ENCODE measurements at regions not wholly inside any gene's neighbourhood (a gene's known extent, or its start where the extent isn't known, plus 50 kb on each side); places are given as distances from the start of the nearest gene placed in this dataset.

DNA sequence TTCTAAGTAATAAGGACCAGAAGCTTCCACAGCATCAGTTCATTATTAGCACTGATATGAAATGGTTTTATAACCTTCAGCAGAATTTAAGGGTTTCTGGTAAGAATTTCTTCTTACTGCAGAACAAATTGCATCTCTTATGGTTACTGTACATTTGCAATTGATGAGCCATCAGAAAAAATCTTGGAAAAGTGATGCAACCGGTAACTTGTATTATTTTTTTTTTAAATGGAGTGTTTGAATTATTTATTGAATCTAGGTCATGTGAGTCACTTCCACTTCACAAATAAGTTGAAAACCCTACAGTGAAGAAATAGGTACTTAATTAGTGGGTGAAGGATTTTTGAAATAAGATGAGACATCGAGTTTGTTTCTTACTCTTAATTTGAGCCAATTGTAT, 786.0 kb downstream of the TUSC7 start:
- H3K27me3 ChIP-seq = no peaks in the 10 kb centered on the region
- H3K4me3 ChIP-seq = no peak overlapping the region
- DNase-seq = no peak
- 88 to 91% methylated on average over 2 of the region's 2 CpGs for WGBS, 2 donors (ENCODE audit: low coverage in 1 of 2)
- in situ Hi-C loops (cut with MboI; ENCODE audit: low pct_ligation_motif_present in 1 of 4, low pct_unique_long_range_greater_than_20kb in 1 of 4, low sequenced_read_pairs in 3 of 4) (no loop called here), intact Hi-C loops (cut with DNase I; ENCODE audit: low total_unique reads) (no loop called here)
- H3K36me3 ChIP-seq = no peaks in the 10 kb centered on the region
- TF ChIP-seq POLR2A (IDR thresholded peaks at IDR 0.05) (no peak), POLR2AphosphoS5 (IDR thresholded peaks at IDR 0.05) (no peak), EP300 (IDR thresholded peaks at IDR 0.05; ENCODE audit: low read depth) (no peak)
- TF ChIP-seq, protein P1, sequence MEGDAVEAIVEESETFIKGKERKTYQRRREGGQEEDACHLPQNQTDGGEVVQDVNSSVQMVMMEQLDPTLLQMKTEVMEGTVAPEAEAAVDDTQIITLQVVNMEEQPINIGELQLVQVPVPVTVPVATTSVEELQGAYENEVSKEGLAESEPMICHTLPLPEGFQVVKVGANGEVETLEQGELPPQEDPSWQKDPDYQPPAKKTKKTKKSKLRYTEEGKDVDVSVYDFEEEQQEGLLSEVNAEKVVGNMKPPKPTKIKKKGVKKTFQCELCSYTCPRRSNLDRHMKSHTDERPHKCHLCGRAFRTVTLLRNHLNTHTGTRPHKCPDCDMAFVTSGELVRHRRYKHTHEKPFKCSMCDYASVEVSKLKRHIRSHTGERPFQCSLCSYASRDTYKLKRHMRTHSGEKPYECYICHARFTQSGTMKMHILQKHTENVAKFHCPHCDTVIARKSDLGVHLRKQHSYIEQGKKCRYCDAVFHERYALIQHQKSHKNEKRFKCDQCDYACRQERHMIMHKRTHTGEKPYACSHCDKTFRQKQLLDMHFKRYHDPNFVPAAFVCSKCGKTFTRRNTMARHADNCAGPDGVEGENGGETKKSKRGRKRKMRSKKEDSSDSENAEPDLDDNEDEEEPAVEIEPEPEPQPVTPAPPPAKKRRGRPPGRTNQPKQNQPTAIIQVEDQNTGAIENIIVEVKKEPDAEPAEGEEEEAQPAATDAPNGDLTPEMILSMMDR (IDR thresholded peaks at IDR 0.05) = no peak
- H3K4me1 ChIP-seq = no peaks in the 10 kb centered on the region
- no peaks in the 10 kb centered on the region for H3K9me3 ChIP-seq
- no peak overlapping the region for H3K27ac ChIP-seq

DNA sequence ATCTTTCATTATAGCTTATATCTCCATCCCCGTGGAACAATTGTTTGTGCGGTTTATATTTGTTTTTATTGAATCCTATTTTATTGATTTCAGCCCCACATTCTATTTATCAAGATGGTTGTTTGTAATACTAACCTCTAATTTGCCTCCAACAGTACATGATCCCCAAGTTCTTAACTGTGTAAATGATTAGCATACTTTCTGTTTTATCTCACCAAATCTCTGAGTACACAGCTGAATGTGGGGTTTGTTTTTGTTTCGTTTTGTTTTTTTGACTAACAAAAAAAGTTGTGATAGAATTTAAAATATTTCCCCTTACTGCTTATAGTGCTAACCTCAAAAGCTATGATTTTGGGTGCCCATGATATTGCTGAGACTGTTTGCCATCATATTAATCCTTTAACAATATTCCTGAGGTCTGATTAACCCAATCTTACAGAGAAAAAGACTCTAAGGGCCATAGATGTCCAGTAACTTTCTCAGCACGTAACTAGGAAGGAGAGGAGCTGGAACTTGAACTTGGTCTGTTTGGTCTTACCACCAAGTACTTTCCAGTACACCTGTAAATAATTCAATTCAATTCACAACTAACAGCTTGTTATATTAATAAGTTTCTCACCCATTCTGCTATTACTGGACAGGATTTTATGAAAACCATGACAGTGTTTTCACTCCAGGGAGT, 789.8 kb downstream of the TUSC7 start:
- H3K4me3 ChIP-seq = no peak overlapping the region
- H3K9me3 ChIP-seq = no peaks in the 10 kb centered on the region
- 61 to 67% methylated on average over 4 of the region's 4 CpGs for WGBS, 2 donors (ENCODE audit: low coverage in 1 of 2)
- in situ Hi-C loops (cut with MboI; ENCODE audit: low pct_ligation_motif_present in 1 of 4, low pct_unique_long_range_greater_than_20kb in 1 of 4, low sequenced_read_pairs in 3 of 4) (no loop called here), intact Hi-C loops (cut with DNase I; ENCODE audit: low total_unique reads) (no loop called here)
- no peak overlapping the region for H3K27ac ChIP-seq
- H3K27me3 ChIP-seq = no peaks in the 10 kb centered on the region
- no peak for DNase-seq
- H3K4me1 ChIP-seq = no peaks in the 10 kb centered on the region
- H3K36me3 ChIP-seq = no peaks in the 10 kb centered on the region
- TF ChIP-seq POLR2A (IDR thresholded peaks at IDR 0.05) (no peak), POLR2AphosphoS5 (IDR thresholded peaks at IDR 0.05) (no peak), EP300 (IDR thresholded peaks at IDR 0.05; ENCODE audit: low read depth) (no peak)
- TF ChIP-seq, protein P1 (IDR thresholded peaks at IDR 0.05) = no peak

DNA sequence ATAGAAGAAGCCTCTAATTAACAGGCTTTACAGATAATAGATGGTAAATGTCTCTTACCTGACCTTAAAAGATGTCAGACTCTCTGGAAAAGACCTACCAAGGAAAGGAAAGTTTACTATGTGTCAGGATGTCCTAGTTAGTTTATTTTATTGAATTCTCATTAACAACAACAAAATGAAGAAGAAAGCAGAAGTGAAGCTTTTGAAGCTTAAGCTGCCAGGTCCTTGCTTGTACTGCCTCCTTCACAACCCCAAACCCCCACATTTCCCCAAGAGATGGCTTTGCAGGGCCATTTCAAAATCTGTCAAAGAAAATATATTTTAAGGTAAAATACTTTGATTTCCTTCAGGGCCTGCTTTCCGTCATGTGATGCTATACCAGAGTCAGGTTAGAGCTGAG, 798.4 kb downstream of the TUSC7 start:
- Histone ChIP-seq H3K4me1 (no peaks in the 10 kb centered on the region), H3K27ac (no peak overlapping the region), H3K4me3 (no peak overlapping the region), H3K36me3 (no peaks in the 10 kb centered on the region), H3K27me3 (no peaks in the 10 kb centered on the region), H3K9me3 (no peaks in the 10 kb centered on the region)
- in situ Hi-C loops (cut with MboI; ENCODE audit: low pct_ligation_motif_present in 1 of 4, low pct_unique_long_range_greater_than_20kb in 1 of 4, low sequenced_read_pairs in 3 of 4) (no loop called here), intact Hi-C loops (cut with DNase I; ENCODE audit: low total_unique reads) (no loop called here)
- no peak for DNase-seq
- no peak for TF ChIP-seq POLR2A (IDR thresholded peaks at IDR 0.05)
- TF ChIP-seq, protein P1 (IDR thresholded peaks at IDR 0.05) = no peak
- no peak for TF ChIP-seq EP300 (IDR thresholded peaks at IDR 0.05; ENCODE audit: low read depth)
- TF ChIP-seq POLR2AphosphoS5 (IDR thresholded peaks at IDR 0.05) = no peak
- WGBS, 2 donors (ENCODE audit: low coverage in 1 of 2) = 93% methylated on average over 1 of the region's 1 CpG; no CpG with 5 or more reads in 1 of the 2 donors

DNA sequence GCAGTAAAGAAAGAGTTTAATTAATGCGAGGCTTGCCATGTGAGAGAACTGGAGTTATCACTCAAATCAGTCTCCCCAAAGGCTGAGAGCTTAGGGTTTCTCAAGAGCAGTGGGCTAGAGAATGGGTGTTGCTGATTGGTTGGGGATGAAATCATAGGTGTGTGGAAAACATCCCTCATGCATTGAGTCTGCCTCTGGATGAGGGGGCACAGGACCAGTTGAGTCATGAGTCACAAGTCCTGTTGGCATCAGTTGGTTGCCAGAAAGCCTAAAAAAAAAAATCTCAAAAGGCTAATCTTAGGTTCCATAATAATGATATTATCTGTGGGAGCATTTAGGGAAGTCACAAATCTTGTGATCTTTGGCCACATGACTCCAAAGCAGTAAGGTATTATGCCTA, 800.3 kb downstream of the TUSC7 start:
- intact Hi-C loops (cut with DNase I; ENCODE audit: low total_unique reads) (no loop called here), in situ Hi-C loops (cut with MboI; ENCODE audit: low pct_ligation_motif_present in 1 of 4, low pct_unique_long_range_greater_than_20kb in 1 of 4, low sequenced_read_pairs in 3 of 4) (no loop called here)
- H3K27me3 ChIP-seq = no peaks in the 10 kb centered on the region
- no peaks in the 10 kb centered on the region for H3K9me3 ChIP-seq
- no peak overlapping the region for H3K4me3 ChIP-seq
- TF ChIP-seq POLR2AphosphoS5 (IDR thresholded peaks at IDR 0.05) (no peak), POLR2A (IDR thresholded peaks at IDR 0.05) (no peak), EP300 (IDR thresholded peaks at IDR 0.05; ENCODE audit: low read depth) (no peak)
- TF ChIP-seq, protein P1 (IDR thresholded peaks at IDR 0.05) = no peak
- H3K4me1 ChIP-seq = no peaks in the 10 kb centered on the region
- DNase-seq = no peak
- no peaks in the 10 kb centered on the region for H3K36me3 ChIP-seq
- 94 to 100% methylated on average over 1 of the region's 1 CpG for WGBS, 2 donors (ENCODE audit: low coverage in 1 of 2)
- H3K27ac ChIP-seq = no peak overlapping the region

Measured in transverse colon (tissue), 4 donors.